DND-41 (cell line): ENCODE measurements at regions not wholly inside any gene's neighbourhood (a gene's known extent, or its start where the extent isn't known, plus 50 kb on each side); places are given as distances from the start of the nearest gene placed in this dataset.

Source experiments
- ATAC-seq: fragments of 200-7000 bp; cut with Tn5 transposase; 3 replicates; pipeline ENCODE4 v1.9.1; 2021; ENCODE audit warnings: low read depth; ENCODE audit not compliant: insufficient read depth
- DNase-seq: peaks from one replicate; pipeline ENCODE4 v3.0.0-alpha.2; 2020
- H2AFZ ChIP-seq: 2 replicates; pipeline ENCODE4 v1.6.0; 2012; ENCODE audit warnings: low read depth, low read length
- H3K27ac ChIP-seq: 2 replicates; pipeline ENCODE4 v1.5.1; 2012; ENCODE audit warnings: low read length, inconsistent platforms
- H3K27me3 ChIP-seq: fragments of 200-600 bp; sonication (generic); 2 replicates; pipeline ENCODE4 v1.6.0; 2012; ENCODE audit warnings: low read length, mild to moderate bottlenecking, inconsistent platforms; ENCODE audit not compliant: insufficient read depth, poor library complexity
- H3K36me3 ChIP-seq: 2 replicates; pipeline ENCODE4 v1.5.1; 2012; ENCODE audit warnings: low read length, inconsistent platforms; ENCODE audit not compliant: insufficient read depth
- H3K4me1 ChIP-seq: 2 replicates; pipeline ENCODE4 v1.5.1; 2012; ENCODE audit warnings: mild to moderate bottlenecking, low read length; ENCODE audit not compliant: insufficient read depth
- H3K4me2 ChIP-seq: 2 replicates; pipeline ENCODE4 v1.6.0; 2012; ENCODE audit warnings: mild to moderate bottlenecking, moderate library complexity, low read length, inconsistent platforms; ENCODE audit not compliant: insufficient read depth
- H3K4me3 ChIP-seq, 2 experiments: fragments of 200-600 bp in 1 of 2; shearing (Covaris generic) in 1 of 2; 2 replicates each; pipeline ENCODE4 v1.5.1; 2012 to 2016; ENCODE audit warnings: inconsistent platforms in 2 of 2, low read length in 2 of 2, mild to moderate bottlenecking in 2 of 2, low read depth in 1 of 2, moderate library complexity in 1 of 2
- H3K79me2 ChIP-seq: 2 replicates; pipeline ENCODE4 v1.6.0; 2012; ENCODE audit warnings: low read length, inconsistent platforms; ENCODE audit not compliant: insufficient read depth
- H3K9ac ChIP-seq: 2 replicates; pipeline ENCODE4 v1.6.0; 2012; ENCODE audit warnings: low read depth, mild to moderate bottlenecking, inconsistent platforms, low read length, moderate library complexity
- H3K9me3 ChIP-seq: 2 replicates; pipeline ENCODE4 v1.5.1; 2012; ENCODE audit warnings: low read length, moderate library complexity, mild to moderate bottlenecking, inconsistent platforms; ENCODE audit not compliant: insufficient read depth, severe bottlenecking
- H4K20me1 ChIP-seq: 2 replicates; pipeline ENCODE4 v1.6.0; 2012; ENCODE audit warnings: low read length; ENCODE audit not compliant: insufficient read depth
- EZH2 ChIP-seq: IDR thresholded peaks from 3 replicates; pipeline ENCODE4 v1.6.1; 2012; ENCODE audit warnings: borderline replicate concordance, low read depth, mild to moderate bottlenecking, moderate library complexity, low read length, inconsistent platforms; ENCODE audit not compliant: severe bottlenecking
- TF ChIP-seq, protein P1 (sequence below): IDR thresholded peaks from 2 replicates; pipeline ENCODE4 v1.5.1; 2012; ENCODE audit warnings: borderline replicate concordance, low read length, moderate library complexity, mild to moderate bottlenecking; ENCODE audit not compliant: poor library complexity, severe bottlenecking; ENCODE audit errors: extremely low read depth

DNA sequence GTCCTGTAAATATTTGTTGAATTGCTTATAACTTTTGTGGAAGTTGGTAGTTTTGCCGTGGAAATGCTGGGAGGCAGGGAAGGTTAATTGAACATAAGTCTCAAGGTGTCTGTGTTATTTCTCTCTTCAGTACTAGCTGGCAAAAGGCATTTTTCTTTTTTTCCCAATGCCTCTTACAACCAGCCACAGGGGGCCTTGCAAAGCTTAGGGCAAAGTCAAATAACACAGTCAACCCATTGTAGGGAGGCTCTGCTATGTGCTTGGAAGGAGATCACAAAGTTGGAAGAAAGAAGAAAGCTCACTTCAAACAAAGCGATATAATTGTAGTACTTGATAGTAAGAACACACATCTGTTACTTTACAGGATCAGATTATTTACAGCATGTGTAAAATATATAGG, 802.6 kb downstream of the PDHA2 start:
- no peak for TF ChIP-seq EZH2
- TF ChIP-seq, protein P1, sequence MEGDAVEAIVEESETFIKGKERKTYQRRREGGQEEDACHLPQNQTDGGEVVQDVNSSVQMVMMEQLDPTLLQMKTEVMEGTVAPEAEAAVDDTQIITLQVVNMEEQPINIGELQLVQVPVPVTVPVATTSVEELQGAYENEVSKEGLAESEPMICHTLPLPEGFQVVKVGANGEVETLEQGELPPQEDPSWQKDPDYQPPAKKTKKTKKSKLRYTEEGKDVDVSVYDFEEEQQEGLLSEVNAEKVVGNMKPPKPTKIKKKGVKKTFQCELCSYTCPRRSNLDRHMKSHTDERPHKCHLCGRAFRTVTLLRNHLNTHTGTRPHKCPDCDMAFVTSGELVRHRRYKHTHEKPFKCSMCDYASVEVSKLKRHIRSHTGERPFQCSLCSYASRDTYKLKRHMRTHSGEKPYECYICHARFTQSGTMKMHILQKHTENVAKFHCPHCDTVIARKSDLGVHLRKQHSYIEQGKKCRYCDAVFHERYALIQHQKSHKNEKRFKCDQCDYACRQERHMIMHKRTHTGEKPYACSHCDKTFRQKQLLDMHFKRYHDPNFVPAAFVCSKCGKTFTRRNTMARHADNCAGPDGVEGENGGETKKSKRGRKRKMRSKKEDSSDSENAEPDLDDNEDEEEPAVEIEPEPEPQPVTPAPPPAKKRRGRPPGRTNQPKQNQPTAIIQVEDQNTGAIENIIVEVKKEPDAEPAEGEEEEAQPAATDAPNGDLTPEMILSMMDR: no peak
- ATAC-seq (no peak), DNase-seq (no peak)
- Histone ChIP-seq H3K36me3 (no peaks in the 10 kb centered on the region), H3K4me3 (no peak overlapping the region), H3K4me1 (peaks cover 13% of the 10 kb centered on the region), H3K9ac (no peak overlapping the region), H3K9me3 (no peaks in the 10 kb centered on the region), H3K79me2 (no peaks in the 10 kb centered on the region), H4K20me1 (no peaks in the 10 kb centered on the region), H2AFZ (peak overlapping the region; percentile 35; the same call in 1 of the 2 replicates), H3K4me2 (no peak overlapping the region), H3K27me3 (no peaks in the 10 kb centered on the region), H3K27ac (no peak overlapping the region)

DNA sequence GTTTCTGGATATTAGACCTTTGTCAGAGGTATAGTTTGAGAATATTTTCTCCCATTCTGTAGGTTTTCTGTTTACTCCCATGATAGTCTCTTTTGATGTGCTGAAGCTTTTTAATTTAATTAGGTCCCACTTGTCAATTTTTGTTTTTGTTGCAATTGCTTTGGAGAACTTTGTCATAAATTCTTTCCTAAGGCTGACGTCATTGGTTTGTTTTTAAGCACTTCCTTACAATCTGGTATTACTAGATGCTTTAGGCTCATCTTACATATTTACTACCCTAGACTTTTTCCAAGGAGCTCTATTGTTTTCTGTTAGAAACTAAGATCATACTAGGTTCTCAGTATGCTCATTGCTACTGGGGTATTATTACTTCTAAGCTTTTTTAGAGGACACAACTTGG, 806.3 kb downstream of the PDHA2 start:
- Histone ChIP-seq H3K27ac (no peak overlapping the region), H3K4me1 (peaks cover 19% of the 10 kb centered on the region), H3K9me3 (no peaks in the 10 kb centered on the region), H2AFZ (no peak overlapping the region), H3K4me3 (no peak overlapping the region), H4K20me1 (no peaks in the 10 kb centered on the region), H3K79me2 (no peaks in the 10 kb centered on the region), H3K36me3 (no peaks in the 10 kb centered on the region), H3K9ac (no peak overlapping the region), H3K4me2 (no peak overlapping the region), H3K27me3 (no peaks in the 10 kb centered on the region)
- ATAC-seq (no peak), DNase-seq (no peak)
- TF ChIP-seq, protein P1: no peak
- no peak for TF ChIP-seq EZH2

DNA sequence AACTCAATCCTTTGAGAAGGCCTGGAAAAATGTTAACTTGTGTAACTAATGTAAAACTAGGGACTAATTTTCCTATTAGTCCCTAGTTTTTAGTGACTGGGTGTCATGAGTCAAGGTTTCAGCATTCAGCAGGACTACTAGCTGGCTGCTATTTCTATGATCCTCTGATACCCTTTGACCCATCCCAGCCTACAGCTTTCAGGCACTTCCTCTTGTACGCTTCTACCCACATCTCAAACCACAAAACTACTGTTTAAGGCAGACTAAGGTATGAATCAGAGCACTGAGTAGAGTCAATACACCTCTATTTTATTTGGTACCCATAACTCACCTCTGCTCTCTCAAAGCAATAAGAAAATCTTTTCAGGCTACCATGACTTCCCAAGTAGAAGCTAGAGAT, 809.6 kb downstream of the PDHA2 start:
- H3K27ac ChIP-seq: peak overlapping the region; percentile 34
- H3K4me2 ChIP-seq: no peak overlapping the region
- H3K79me2 ChIP-seq: no peaks in the 10 kb centered on the region
- H3K4me3 ChIP-seq: no peak overlapping the region
- peaks cover 19% of the 10 kb centered on the region for H3K4me1 ChIP-seq
- no peaks in the 10 kb centered on the region for H4K20me1 ChIP-seq
- DNase-seq (peak; percentile 65), ATAC-seq (peak; percentile 100)
- no peaks in the 10 kb centered on the region for H3K36me3 ChIP-seq
- TF ChIP-seq EZH2: no peak
- TF ChIP-seq, protein P1: no peak
- no peaks in the 10 kb centered on the region for H3K27me3 ChIP-seq
- H2AFZ ChIP-seq: no peak overlapping the region
- H3K9ac ChIP-seq: no peak overlapping the region
- H3K9me3 ChIP-seq: peaks cover 17% of the 10 kb centered on the region

DNA sequence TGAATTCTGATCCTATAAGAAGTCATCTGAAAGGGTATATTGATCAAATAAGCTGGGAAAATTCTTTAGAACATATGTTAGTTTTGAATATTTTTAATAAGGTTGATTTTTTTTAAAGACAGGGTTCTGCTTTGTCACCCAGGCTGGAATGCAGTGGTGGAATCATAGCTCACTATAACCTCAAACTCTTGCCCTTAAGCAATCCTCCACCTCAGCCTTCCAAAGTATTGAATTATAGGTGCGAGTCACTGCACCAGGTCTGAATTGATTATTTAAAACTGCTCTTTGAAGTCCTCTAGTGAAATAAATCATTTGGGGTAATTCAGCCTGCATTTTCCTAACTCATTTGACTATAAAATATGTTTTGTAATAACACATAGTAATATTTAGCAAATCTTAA, 812.3 kb downstream of the PDHA2 start:
- DNase-seq (no peak), ATAC-seq (no peak)
- no peak for TF ChIP-seq EZH2
- TF ChIP-seq, protein P1: no peak

More for the DNA sequence above, 812.3 kb downstream of the PDHA2 start:
- H3K9ac ChIP-seq: no peak overlapping the region
- no peak overlapping the region for H3K27ac ChIP-seq
- H2AFZ ChIP-seq: no peak overlapping the region
- peaks cover 17% of the 10 kb centered on the region for H3K9me3 ChIP-seq
- no peaks in the 10 kb centered on the region for H3K79me2 ChIP-seq
- no peaks in the 10 kb centered on the region for H4K20me1 ChIP-seq
- no peak overlapping the region for H3K4me2 ChIP-seq
- no peaks in the 10 kb centered on the region for H3K27me3 ChIP-seq
- no peak overlapping the region for H3K4me3 ChIP-seq
- H3K4me1 ChIP-seq: peaks cover 19% of the 10 kb centered on the region
- H3K36me3 ChIP-seq: no peaks in the 10 kb centered on the region
